ENCODE measurements at regions not wholly inside any gene's neighbourhood (a gene's known extent, or its start where the extent isn't known, plus 50 kb on each side); places are given as distances from the start of the nearest gene placed in this dataset.
"Not testable (repeated sequence)": the region's sequence is repeated elsewhere in the genome, so short reads cannot be mapped to it uniquely, and the experiment has no call there.

GRCh38 chr1:170407581-170407980, 124.4 kb upstream of the GORAB start:
- Histone ChIP-seq H3K4me1 (ENCODE audit: control insufficient read depth, insufficient read depth, low read length, poor library complexity, severe bottlenecking) (no peaks in the 10 kb centered on the region), H3K27ac (ENCODE audit: low read depth, low read length, severe bottlenecking) (no peak overlapping the region), H3K9me3 (ENCODE audit: control insufficient read depth, low read length) (no peaks in the 10 kb centered on the region), H3K4me3 (ENCODE audit: extremely low read depth, insufficient read depth, low read length, poor library complexity, severe bottlenecking) (no peak overlapping the region), H3K36me3 (ENCODE audit: control insufficient read depth, insufficient read depth, low read length) (no peaks in the 10 kb centered on the region)
- no CpG with 5 or more reads among the region's 1 CpG for WGBS, 2 experiments (ENCODE audit: insufficient coverage in 2 of 2)

- no peaks in the 10 kb centered on the region for H3K4me1 ChIP-seq (ENCODE audit: control insufficient read depth, insufficient read depth, low read length, poor library complexity, severe bottlenecking)
- H3K36me3 ChIP-seq (ENCODE audit: control insufficient read depth, insufficient read depth, low read length), result no peaks in the 10 kb centered on the region
- WGBS, 2 experiments (ENCODE audit: insufficient coverage in 2 of 2), result no CpG with 5 or more reads among the region's 2 CpGs
- no peak overlapping the region for H3K27ac ChIP-seq (ENCODE audit: low read depth, low read length, severe bottlenecking)
- no peak overlapping the region for H3K4me3 ChIP-seq (ENCODE audit: extremely low read depth, insufficient read depth, low read length, poor library complexity, severe bottlenecking)
- no peaks in the 10 kb centered on the region for H3K9me3 ChIP-seq (ENCODE audit: control insufficient read depth, low read length)
Measured at GRCh38 chr1:170410401-170411166, 121.4 kb upstream of the GORAB start.

- Histone ChIP-seq H3K4me3 (ENCODE audit: extremely low read depth, insufficient read depth, low read length, poor library complexity, severe bottlenecking) (no peak overlapping the region), H3K9me3 (ENCODE audit: control insufficient read depth, low read length) (no peaks in the 10 kb centered on the region), H3K27ac (ENCODE audit: low read depth, low read length, severe bottlenecking) (no peak overlapping the region), H3K36me3 (ENCODE audit: control insufficient read depth, insufficient read depth, low read length) (no peaks in the 10 kb centered on the region), H3K4me1 (ENCODE audit: control insufficient read depth, insufficient read depth, low read length, poor library complexity, severe bottlenecking) (no peaks in the 10 kb centered on the region)
- 90 to 100% methylated on average over 1 to 2 of the region's 3 CpGs for WGBS, 2 experiments (ENCODE audit: insufficient coverage in 2 of 2)
Measured at GRCh38 chr1:170414989-170415709, 116.8 kb upstream of the GORAB start.

- Histone ChIP-seq H3K4me1 (ENCODE audit: control insufficient read depth, insufficient read depth, low read length, poor library complexity, severe bottlenecking) (no peaks in the 10 kb centered on the region), H3K27ac (ENCODE audit: low read depth, low read length, severe bottlenecking) (no peak overlapping the region), H3K36me3 (ENCODE audit: control insufficient read depth, insufficient read depth, low read length) (no peaks in the 10 kb centered on the region), H3K4me3 (ENCODE audit: extremely low read depth, insufficient read depth, low read length, poor library complexity, severe bottlenecking) (no peak overlapping the region), H3K9me3 (ENCODE audit: control insufficient read depth, low read length) (no peaks in the 10 kb centered on the region)
- no CpG with 5 or more reads among the region's 4 CpGs for WGBS, 2 experiments (ENCODE audit: insufficient coverage in 2 of 2)
Measured at GRCh38 chr1:170415710-170416372, 116.1 kb upstream of the GORAB start.

- Histone ChIP-seq H3K4me1 (ENCODE audit: control insufficient read depth, insufficient read depth, low read length, poor library complexity, severe bottlenecking) (peaks cover 3% of the 10 kb centered on the region), H3K4me3 (ENCODE audit: extremely low read depth, insufficient read depth, low read length, poor library complexity, severe bottlenecking) (no peak overlapping the region), H3K27ac (ENCODE audit: low read depth, low read length, severe bottlenecking) (no peak overlapping the region), H3K36me3 (ENCODE audit: control insufficient read depth, insufficient read depth, low read length) (no peaks in the 10 kb centered on the region), H3K9me3 (ENCODE audit: control insufficient read depth, low read length) (no peaks in the 10 kb centered on the region)
- WGBS, 2 experiments (ENCODE audit: insufficient coverage in 2 of 2), result no CpG with 5 or more reads among the region's 1 CpG
Measured at GRCh38 chr1:170424346-170424745, 107.6 kb upstream of the GORAB start.

- Histone ChIP-seq H3K4me3 (ENCODE audit: extremely low read depth, insufficient read depth, low read length, poor library complexity, severe bottlenecking) (no peak overlapping the region), H3K36me3 (ENCODE audit: control insufficient read depth, insufficient read depth, low read length) (no peaks in the 10 kb centered on the region), H3K4me1 (ENCODE audit: control insufficient read depth, insufficient read depth, low read length, poor library complexity, severe bottlenecking) (peaks cover 3% of the 10 kb centered on the region), H3K9me3 (ENCODE audit: control insufficient read depth, low read length) (no peaks in the 10 kb centered on the region), H3K27ac (ENCODE audit: low read depth, low read length, severe bottlenecking) (no peak overlapping the region)
- 57 to 63% methylated on average over 1 to 4 of the region's 5 CpGs for WGBS, 2 experiments (ENCODE audit: insufficient coverage in 2 of 2)
Measured at GRCh38 chr1:170426596-170426995, 105.4 kb upstream of the GORAB start.

GRCh38 chr1:170427002-170427401, 105.0 kb upstream of the GORAB start:
- not testable (repeated sequence) for H3K9me3 ChIP-seq (ENCODE audit: control insufficient read depth, low read length); H3K36me3 ChIP-seq (ENCODE audit: control insufficient read depth, insufficient read depth, low read length); H3K4me1 ChIP-seq (ENCODE audit: control insufficient read depth, insufficient read depth, low read length, poor library complexity, severe bottlenecking); H3K27ac ChIP-seq (ENCODE audit: low read depth, low read length, severe bottlenecking); H3K4me3 ChIP-seq (ENCODE audit: extremely low read depth, insufficient read depth, low read length, poor library complexity, severe bottlenecking)
- 88% methylated on average over 1 of the region's 1 CpG; no CpG with 5 or more reads in 1 of the 2 experiments for WGBS, 2 experiments (ENCODE audit: insufficient coverage in 2 of 2)

GRCh38 chr1:170436928-170437327, 95.0 kb upstream of the GORAB start:
- 60 to 85% methylated on average over 1 of the region's 3 CpGs for WGBS, 2 experiments (ENCODE audit: insufficient coverage in 2 of 2)
- no peak overlapping the region for H3K4me3 ChIP-seq (ENCODE audit: extremely low read depth, insufficient read depth, low read length, poor library complexity, severe bottlenecking)
- no peaks in the 10 kb centered on the region for H3K36me3 ChIP-seq (ENCODE audit: control insufficient read depth, insufficient read depth, low read length)
- H3K27ac ChIP-seq (ENCODE audit: low read depth, low read length, severe bottlenecking), result no peak overlapping the region
- no peaks in the 10 kb centered on the region for H3K9me3 ChIP-seq (ENCODE audit: control insufficient read depth, low read length)
- no peaks in the 10 kb centered on the region for H3K4me1 ChIP-seq (ENCODE audit: control insufficient read depth, insufficient read depth, low read length, poor library complexity, severe bottlenecking)

- Histone ChIP-seq H3K4me1 (ENCODE audit: control insufficient read depth, insufficient read depth, low read length, poor library complexity, severe bottlenecking) (no peaks in the 10 kb centered on the region), H3K36me3 (ENCODE audit: control insufficient read depth, insufficient read depth, low read length) (no peaks in the 10 kb centered on the region), H3K27ac (ENCODE audit: low read depth, low read length, severe bottlenecking) (no peak overlapping the region), H3K4me3 (ENCODE audit: extremely low read depth, insufficient read depth, low read length, poor library complexity, severe bottlenecking) (no peak overlapping the region), H3K9me3 (ENCODE audit: control insufficient read depth, low read length) (no peaks in the 10 kb centered on the region)
- no CpG with 5 or more reads among the region's 3 CpGs for WGBS, 2 experiments (ENCODE audit: insufficient coverage in 2 of 2)
Measured at GRCh38 chr1:170445096-170445495, 86.9 kb upstream of the GORAB start.

- Histone ChIP-seq H3K27ac (ENCODE audit: low read depth, low read length, severe bottlenecking) (no peak overlapping the region), H3K4me3 (ENCODE audit: extremely low read depth, insufficient read depth, low read length, poor library complexity, severe bottlenecking) (no peak overlapping the region), H3K36me3 (ENCODE audit: control insufficient read depth, insufficient read depth, low read length) (no peaks in the 10 kb centered on the region), H3K4me1 (ENCODE audit: control insufficient read depth, insufficient read depth, low read length, poor library complexity, severe bottlenecking) (no peaks in the 10 kb centered on the region), H3K9me3 (ENCODE audit: control insufficient read depth, low read length) (no peaks in the 10 kb centered on the region)
Measured at GRCh38 chr1:170448661-170449158, 83.3 kb upstream of the GORAB start.
